CD4-positive, alpha-beta T cell (primary cell): ENCODE measurements at regions not wholly inside any gene's neighbourhood (a gene's known extent, or its start where the extent isn't known, plus 50 kb on each side); places are given as distances from the start of the nearest gene placed in this dataset.

Experiments
- ATAC-seq: fragments of 200-7000 bp; cut with Tn5 transposase; one replicate; pipeline ENCODE4 v1.10.0; 2022; ENCODE audit warnings: mild to moderate bottlenecking; ENCODE audit not compliant: poor library complexity
- CTCF ChIA-PET: fragments of 350-600 bp; sonication (Branson Sonifier 250); formaldehyde crosslinking; loops from one replicate; lab custom pipeline; 2021; ENCODE audit warnings: antibody characterized with exemption, inconsistent platforms; lab: Charles Lee
- POLR2A ChIA-PET: fragments of 350-600 bp; sonication (Branson Sonifier 250); formaldehyde crosslinking; loops from one replicate; lab custom pipeline; 2021; ENCODE audit warnings: antibody characterized with exemption, inconsistent platforms; lab: Charles Lee
- DNase-seq, 14 experiments: peaks; one replicate each; pipeline ENCODE4 v3.0.0-alpha.2; 2013 to 2020; ENCODE audit warnings: mixed read lengths in 2 of 14
- H3K27ac ChIP-seq, 2 donors: one replicate each; pipeline versions ENCODE4 v1.5.1 to v1.7.0; 2013; ENCODE audit warnings: low read length in 2 of 2, low read depth in 1 of 2, mild to moderate bottlenecking in 1 of 2
- H3K27me3 ChIP-seq, 2 experiments: 1 replicate in 1 of 2; 2 replicates in 1 of 2; pipeline versions ENCODE4 v1.6.1 to v1.7.0; 2013; ENCODE audit warnings: low read length in 2 of 2, control low read depth in 1 of 2, mild to moderate bottlenecking in 1 of 2, moderate library complexity in 1 of 2; ENCODE audit not compliant: insufficient read depth in 2 of 2, control insufficient read depth in 1 of 2
- H3K36me3 ChIP-seq: one replicate; pipeline ENCODE4 v1.6.1; 2013; ENCODE audit warnings: low read length, control low read depth; ENCODE audit not compliant: insufficient read depth
- H3K4me1 ChIP-seq: one replicate; pipeline ENCODE4 v1.6.1; 2013; ENCODE audit warnings: low read length, control low read depth; ENCODE audit not compliant: insufficient read depth
- H3K4me3 ChIP-seq: one replicate; pipeline ENCODE4 v1.5.1; 2013; ENCODE audit warnings: mild to moderate bottlenecking, low read length, moderate library complexity
- H3K9me3 ChIP-seq, 2 experiments: 1 replicate in 1 of 2; 2 replicates in 1 of 2; pipeline versions ENCODE4 v1.6.1 to v1.7.0; 2013; ENCODE audit warnings: low read length in 2 of 2, mild to moderate bottlenecking in 2 of 2, control low read depth in 1 of 2, moderate library complexity in 1 of 2; ENCODE audit not compliant: control insufficient read depth in 1 of 2, insufficient read depth in 1 of 2
- H3K27ac Mint-ChIP-seq: one replicate; pipeline ENCODE4 v1.8.0; 2020; ENCODE audit warnings: mixed read lengths
- H3K27me3 Mint-ChIP-seq: one replicate; pipeline ENCODE4 v1.8.0; 2021; ENCODE audit warnings: mixed read lengths
- H3K36me3 Mint-ChIP-seq: one replicate; pipeline ENCODE4 v1.8.0; 2021; ENCODE audit warnings: low read depth, mixed read lengths
- H3K4me1 Mint-ChIP-seq: one replicate; pipeline ENCODE4 v1.8.0; 2021; ENCODE audit warnings: low read depth, mixed read lengths
- H3K4me3 Mint-ChIP-seq: one replicate; pipeline ENCODE4 v1.8.0; 2020; ENCODE audit warnings: mild to moderate bottlenecking, mixed read lengths
- H3K9me3 Mint-ChIP-seq: one replicate; pipeline ENCODE4 v1.8.0; 2020; ENCODE audit warnings: mixed read lengths
- intact Hi-C, 2 experiments: fragments of 100-400 bp; cut with DNase I in 1 of 2; cut with micrococcal nuclease in 1 of 2; formaldehyde crosslinking; loops; one replicate each; pipeline versions ENCODE4 v1.15.1 to v1.9.0; 2023 to 2025; cut with DNase I, micrococcal nuclease
- TF ChIP-seq, protein P1 (sequence below): fragments of 200-600 bp; IDR thresholded peaks from one replicate; pipeline ENCODE4 v1.8.0; 2022; ENCODE audit warnings: antibody characterized with exemption, mild to moderate bottlenecking

DNA sequence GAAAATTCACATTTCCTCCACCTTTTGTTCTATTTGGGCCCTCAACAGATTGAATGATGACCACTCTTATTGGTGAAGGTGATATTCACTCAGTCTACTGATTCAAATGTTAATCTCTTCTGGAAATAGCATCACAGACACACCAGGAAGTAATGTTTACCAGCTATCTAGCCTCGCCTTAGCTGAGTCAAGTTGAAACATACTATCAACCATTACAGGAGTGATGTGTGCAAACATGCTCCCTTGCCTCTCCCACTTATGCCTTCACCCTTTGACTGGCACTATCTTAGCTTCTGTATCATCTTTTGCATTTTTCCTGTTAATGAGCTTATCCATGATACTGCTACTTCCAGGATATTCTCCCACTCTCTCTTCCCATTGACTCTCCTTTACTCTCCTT lies 191.9 kb downstream of the CENPW start:
- no peak for DNase-seq
- H3K9me3 Mint-ChIP-seq = no peaks in the 10 kb centered on the region
- H3K36me3 Mint-ChIP-seq = no peaks in the 10 kb centered on the region
- H3K4me1 Mint-ChIP-seq = no peaks in the 10 kb centered on the region
- H3K27me3 Mint-ChIP-seq = no peaks in the 10 kb centered on the region
- ChIA-PET POLR2A (no interaction called here), CTCF (no interaction called here)
- Histone ChIP-seq H3K27ac (no peak overlapping the region), H3K36me3 (no peaks in the 10 kb centered on the region), H3K9me3 (no peaks in the 10 kb centered on the region), H3K27me3 (no peaks in the 10 kb centered on the region), H3K4me3 (no peak overlapping the region), H3K4me1 (no peaks in the 10 kb centered on the region)
- no peak overlapping the region for H3K4me3 Mint-ChIP-seq
- intact Hi-C loops = no loop called here
- H3K27ac Mint-ChIP-seq = no peak overlapping the region
- ATAC-seq = no peak
- TF ChIP-seq, protein P1, sequence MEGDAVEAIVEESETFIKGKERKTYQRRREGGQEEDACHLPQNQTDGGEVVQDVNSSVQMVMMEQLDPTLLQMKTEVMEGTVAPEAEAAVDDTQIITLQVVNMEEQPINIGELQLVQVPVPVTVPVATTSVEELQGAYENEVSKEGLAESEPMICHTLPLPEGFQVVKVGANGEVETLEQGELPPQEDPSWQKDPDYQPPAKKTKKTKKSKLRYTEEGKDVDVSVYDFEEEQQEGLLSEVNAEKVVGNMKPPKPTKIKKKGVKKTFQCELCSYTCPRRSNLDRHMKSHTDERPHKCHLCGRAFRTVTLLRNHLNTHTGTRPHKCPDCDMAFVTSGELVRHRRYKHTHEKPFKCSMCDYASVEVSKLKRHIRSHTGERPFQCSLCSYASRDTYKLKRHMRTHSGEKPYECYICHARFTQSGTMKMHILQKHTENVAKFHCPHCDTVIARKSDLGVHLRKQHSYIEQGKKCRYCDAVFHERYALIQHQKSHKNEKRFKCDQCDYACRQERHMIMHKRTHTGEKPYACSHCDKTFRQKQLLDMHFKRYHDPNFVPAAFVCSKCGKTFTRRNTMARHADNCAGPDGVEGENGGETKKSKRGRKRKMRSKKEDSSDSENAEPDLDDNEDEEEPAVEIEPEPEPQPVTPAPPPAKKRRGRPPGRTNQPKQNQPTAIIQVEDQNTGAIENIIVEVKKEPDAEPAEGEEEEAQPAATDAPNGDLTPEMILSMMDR = no peak

DNA sequence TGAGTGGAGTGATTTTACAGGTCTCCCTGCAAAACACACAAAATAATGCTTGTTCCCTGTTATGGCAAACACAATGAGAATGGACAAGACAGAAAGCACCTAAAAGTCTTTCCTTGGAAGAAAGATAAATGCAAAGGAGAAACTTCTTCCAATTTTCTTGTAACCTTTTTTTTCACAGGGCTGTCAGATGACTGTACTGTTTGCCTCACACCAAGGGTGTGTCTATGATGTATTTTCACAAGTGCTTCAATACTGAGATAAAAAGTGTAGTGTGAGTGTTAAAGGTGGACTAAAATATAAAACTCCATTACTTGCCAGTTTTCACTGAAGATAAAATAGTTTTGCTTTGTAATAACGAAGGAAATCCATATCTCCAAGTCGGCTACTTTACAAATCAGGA lies 194.5 kb downstream of the CENPW start:
- no peaks in the 10 kb centered on the region for H3K4me1 ChIP-seq
- no peaks in the 10 kb centered on the region for H3K36me3 Mint-ChIP-seq
- intact Hi-C loops = no loop called here
- no peaks in the 10 kb centered on the region for H3K27me3 Mint-ChIP-seq
- ATAC-seq = no peak
- H3K4me3 Mint-ChIP-seq = no peak overlapping the region
- ChIA-PET POLR2A (no interaction called here), CTCF (no interaction called here)
- H3K9me3 Mint-ChIP-seq = no peaks in the 10 kb centered on the region
- no peaks in the 10 kb centered on the region for H3K36me3 ChIP-seq
- no peaks in the 10 kb centered on the region for H3K27me3 ChIP-seq
- TF ChIP-seq, protein P1 = no peak
- no peak overlapping the region for H3K27ac Mint-ChIP-seq
- H3K4me1 Mint-ChIP-seq = no peaks in the 10 kb centered on the region
- H3K9me3 ChIP-seq = no peaks in the 10 kb centered on the region
- no peak overlapping the region for H3K4me3 ChIP-seq
- DNase-seq = no peak
- no peak overlapping the region for H3K27ac ChIP-seq

DNA sequence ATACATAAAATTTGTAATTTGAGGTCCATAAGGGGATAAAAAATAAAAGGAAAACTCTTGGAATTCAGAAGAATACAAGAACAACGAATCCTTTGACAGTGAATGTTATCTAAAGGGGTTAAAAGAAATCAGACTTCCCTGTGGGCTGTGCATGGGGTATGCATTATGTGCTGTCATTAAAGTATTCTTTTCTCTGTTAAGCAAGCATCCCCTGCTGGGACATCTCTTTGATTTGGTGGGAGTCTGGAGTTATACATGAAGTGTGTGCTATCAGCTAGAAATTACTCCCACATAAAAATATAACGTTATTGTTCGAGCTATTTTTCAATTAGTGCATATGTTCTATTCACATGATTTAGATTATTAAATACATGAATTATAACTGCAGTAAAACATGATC lies 195.2 kb downstream of the CENPW start:
- ChIA-PET CTCF (no interaction called here), POLR2A (no interaction called here)
- TF ChIP-seq, protein P1 = no peak
- intact Hi-C loops = no loop called here
- DNase-seq (no peak), ATAC-seq (no peak)
- H3K4me1 ChIP-seq = no peaks in the 10 kb centered on the region
- Mint-ChIP-seq H3K9me3 (no peaks in the 10 kb centered on the region), H3K4me1 (no peaks in the 10 kb centered on the region), H3K27me3 (no peaks in the 10 kb centered on the region), H3K27ac (no peak overlapping the region), H3K36me3 (no peaks in the 10 kb centered on the region), H3K4me3 (no peak overlapping the region)
- no peaks in the 10 kb centered on the region for H3K9me3 ChIP-seq
- no peak overlapping the region for H3K27ac ChIP-seq
- H3K4me3 ChIP-seq = no peak overlapping the region
- no peaks in the 10 kb centered on the region for H3K36me3 ChIP-seq
- H3K27me3 ChIP-seq = no peaks in the 10 kb centered on the region
